ENCODE measurements at regions not wholly inside any gene's neighbourhood (a gene's known extent, or its start where the extent isn't known, plus 50 kb on each side); places are given as distances from the start of the nearest gene placed in this dataset.

DNA sequence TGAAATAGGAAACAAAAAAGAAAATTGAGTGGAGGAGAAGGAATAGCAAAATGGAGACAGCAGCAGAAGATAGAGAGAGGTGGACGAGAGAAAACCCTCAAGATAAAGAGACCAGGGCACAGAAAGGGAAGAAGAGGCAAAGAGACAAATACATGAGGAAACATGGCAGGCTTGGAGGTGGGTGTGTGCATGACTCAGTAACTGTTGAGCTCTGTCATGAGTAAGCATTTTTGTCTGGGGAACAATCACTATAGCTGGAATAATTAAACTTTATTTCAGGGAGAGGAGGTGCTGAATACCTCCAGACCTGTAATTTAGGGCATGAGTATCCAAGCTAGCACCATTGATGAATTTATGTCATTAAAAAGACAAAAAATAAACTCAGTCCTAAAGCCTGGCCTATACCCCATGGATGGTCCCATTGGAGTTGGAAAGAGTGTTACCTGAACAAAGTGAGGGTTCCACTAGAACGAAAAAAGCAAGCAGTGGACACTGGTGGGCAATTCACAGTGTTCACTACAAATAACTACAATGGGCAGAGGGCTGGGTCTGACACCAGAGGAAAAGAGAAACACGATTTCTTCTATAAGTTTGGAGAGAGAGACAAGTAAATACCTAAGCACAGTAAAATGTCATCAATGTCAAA lies 145.5 kb downstream of the ADCYAP1 start:
- TF ChIP-seq YY1 (IDR thresholded peaks at IDR 0.05; ENCODE audit: insufficient read depth, insufficient read length) (no peak), SUZ12 (IDR thresholded peaks at IDR 0.05; ENCODE audit: extremely low read depth, insufficient read depth, insufficient read length) (no peak), ZNF274 (IDR thresholded peaks at IDR 0.05; ENCODE audit: low read depth, low read length) (no peak)

All from NT2/D1 (cell line).